ENCODE measurements at regions not wholly inside any gene's neighbourhood (a gene's known extent, or its start where the extent isn't known, plus 50 kb on each side); places are given as distances from the start of the nearest gene placed in this dataset.

DNA sequence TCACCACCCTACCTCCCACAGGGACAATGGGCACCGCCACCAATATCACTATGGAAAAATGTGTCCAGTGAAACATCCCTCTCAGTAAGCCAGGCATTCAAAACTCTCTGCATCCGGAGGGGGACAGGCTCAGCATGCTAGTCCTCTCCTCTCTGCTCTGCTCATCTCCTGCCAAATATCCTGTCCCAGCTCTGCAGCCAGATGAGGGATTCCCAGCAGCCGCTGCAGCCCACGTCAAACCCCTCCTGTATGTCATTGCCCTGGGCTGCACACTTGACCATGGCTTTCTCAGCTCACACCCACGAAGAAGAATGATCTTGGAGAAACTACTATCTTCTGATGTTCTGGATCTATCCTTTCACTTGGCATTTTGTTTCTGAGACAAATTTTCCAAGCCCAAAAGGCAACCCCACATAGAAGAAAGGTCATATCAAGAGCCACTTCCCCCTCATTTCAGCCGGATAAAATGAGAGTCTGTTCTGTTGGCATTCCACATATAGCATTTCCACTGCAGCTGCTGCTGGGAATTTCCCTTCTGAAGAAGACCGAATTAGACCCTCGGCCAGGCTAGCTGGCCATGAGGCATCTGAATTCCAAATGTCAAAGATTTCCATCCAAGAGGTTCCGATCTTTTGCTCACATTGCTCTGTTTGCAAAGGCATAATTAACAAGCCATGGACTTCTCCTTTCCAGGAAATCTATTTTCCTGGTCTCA lies 338.0 kb downstream of the ACTL7B start:
- TF ChIP-seq RAD21 (IDR thresholded peaks at IDR 0.05; ENCODE audit: low read length) (no peak), CTCF (conservative IDR thresholded peaks at IDR 0.05; ENCODE audit: low read depth, low read length) (no peak), BHLHE40 (IDR thresholded peaks at IDR 0.05; ENCODE audit: low read depth, low read length) (no peak), POLR2A (IDR thresholded peaks at IDR 0.05; ENCODE audit: low read depth, low read length) (no peak), RCOR1 (IDR thresholded peaks at IDR 0.05; ENCODE audit: insufficient replicate concordance, low read length) (no peak), MAFK (IDR thresholded peaks at IDR 0.05; ENCODE audit: low read depth, low read length) (no peak)
- POLR2A ChIA-PET (ENCODE audit: unreplicated experiment), result no interaction called here
- CTCF ChIA-PET, result no interaction called here
- Histone ChIP-seq H3K27ac (ENCODE audit: insufficient read depth, low read length) (no peak overlapping the region), H3K79me1 (ENCODE audit: low read depth in 1 of 2, low read length in 2 of 2) (no peaks in the 10 kb centered on the region), H3K14ac (replicated peaks; ENCODE audit: low read depth, low read length) (no peak overlapping the region), H4K20me1 (ENCODE audit: insufficient read depth, low read length) (no peaks in the 10 kb centered on the region), H3K4me3 (ENCODE audit: insufficient read depth, low read depth, low read length) (no peak overlapping the region), H2AK5ac (ENCODE audit: low read depth, low read length) (no peak overlapping the region), H2AK9ac (replicated peaks; ENCODE audit: low read depth, low read length, poor library complexity) (no peak overlapping the region), H3K9me1 (ENCODE audit: insufficient read depth, low read length) (0 out of 2 replicates have a peak, but pooled peaks cover 2% of the 10 kb centered on the region), H3K9ac (ENCODE audit: low read depth, low read length) (no peak overlapping the region), H3K23ac (ENCODE audit: low read depth, low read length) (no peak overlapping the region), H3K4ac (ENCODE audit: low read depth, low read length) (no peak overlapping the region), H3K36me3 (ENCODE audit: control insufficient read depth, insufficient read depth, low read length) (no peaks in the 10 kb centered on the region), H3K18ac (ENCODE audit: low read depth, low read length) (no peak overlapping the region), H2BK15ac (ENCODE audit: low read depth, low read length) (no peak overlapping the region), H2BK20ac (ENCODE audit: low read depth, low read length) (no peak overlapping the region), H3K4me2 (ENCODE audit: low read depth, low read length) (no peak overlapping the region), H4K5ac (ENCODE audit: low read depth, low read length) (no peak overlapping the region), H4K8ac (ENCODE audit: low read depth in 2 of 2, low read length in 2 of 2) (no peak overlapping the region), H3K27me3 (ENCODE audit: control insufficient read depth, insufficient read depth, low read length) (no peaks in the 10 kb centered on the region), H3K9me3 (ENCODE audit: control insufficient read depth, insufficient read depth, low read length) (no peaks in the 10 kb centered on the region), H4K91ac (ENCODE audit: insufficient read depth, low read depth, low read length) (no peak overlapping the region), H2BK5ac (ENCODE audit: low read depth, low read length, poor library complexity, severe bottlenecking) (no peak overlapping the region), H3K56ac (ENCODE audit: extremely low read depth, insufficient read depth, low read length) (no peak overlapping the region), H2AFZ (replicated peaks; ENCODE audit: low read length, poor library complexity) (no peak overlapping the region), H2BK120ac (ENCODE audit: low read depth, low read length) (no peak overlapping the region), H3K4me1 (ENCODE audit: control insufficient read depth, insufficient read depth, low read length) (peaks cover 2% of the 10 kb centered on the region)
- no TSS peak for BruUV-seq (replicated peaks)
- DNase-seq (no peak), ATAC-seq (ENCODE audit: low read depth) (no peak)
- dilution Hi-C loops (cut with HindIII; ENCODE audit: low sequenced_read_pairs, unreplicated experiment) (no loop called here), in situ Hi-C loops (cut with MboI; ENCODE audit: low sequenced_read_pairs) (no loop called here), intact Hi-C loops (cut with micrococcal nuclease) (no loop called here)
- WGBS, 2 experiments (ENCODE audit: extremely low coverage in 2 of 2, insufficient read length in 1 of 2), result 81% methylated on average over 3 of the region's 9 CpGs; no CpG with 5 or more reads in 1 of the 2 experiments
